K562 (cell line): ENCODE measurements at regions not wholly inside any gene's neighbourhood (a gene's known extent, or its start where the extent isn't known, plus 50 kb on each side); places are given as distances from the start of the nearest gene placed in this dataset.

Experiments
- ATAC-seq: fragments of 200-7000 bp; cut with Tn5 transposase; 3 replicates; pipeline ENCODE4 v1.9.1; 2020; ENCODE audit warnings: moderate library complexity
- BruUV-seq: library from RNA; stranded (reverse); fragments of 400-500 nt; replicated peaks from 2 replicates; lab custom pipeline; 2021; lab: Mats Ljungman, UMichigan
- CTCF ChIA-PET: fragments of 300-600 bp; formaldehyde crosslinking; extraction: SDS; loops from one replicate; lab custom pipeline; 2021; ENCODE audit warnings: low intra/inter-chr PET ratio; lab: Yijun Ruan, JAX
- POLR2A ChIA-PET: fragments of 300-600, 350-650 bp; sonication (Branson Sonifier 250); formaldehyde crosslinking; extraction: SDS; loops from one replicate; lab custom pipeline; 2021; ENCODE audit warnings: antibody characterized with exemption, inconsistent platforms; lab: Yijun Ruan, JAX
- DNase-seq, 4 experiments: peaks; one replicate each; pipeline versions ENCODE4 v3.0.0 to v3.0.0-alpha.2; 2011 to 2018; ENCODE audit warnings: low spot score in 3 of 4, mixed read lengths in 3 of 4; ENCODE audit errors: extremely low read depth in 1 of 4
- FAIRE-seq: peaks from 2 replicates; lab custom pipeline; 2011; peaks lifted over from hg19 to GRCh38; lab: Jason Lieb, UNC
- H2AFZ ChIP-seq: 2 replicates; pipeline ENCODE4 v1.6.0; 2011; ENCODE audit warnings: low read depth, low read length, control low read depth, inconsistent platforms
- H3K27ac ChIP-seq: fragments of 200-600 bp; 3 replicates; pipeline ENCODE4 v1.8.0; 2011; ENCODE audit warnings: low read depth, mild to moderate bottlenecking, control low read depth, inconsistent platforms, low read length, moderate library complexity, mixed read lengths; ENCODE audit errors: extremely low read depth
- H3K27me3 ChIP-seq, 2 experiments: fragments of 300-600 bp in 1 of 2; 2 replicates in 1 of 2; 3 replicates in 1 of 2; pipeline versions ENCODE4 v1.6.0 to v1.8.0; 2011; ENCODE audit warnings: inconsistent platforms in 2 of 2, low read length in 2 of 2, mild to moderate bottlenecking in 1 of 2, mixed read lengths in 1 of 2, moderate library complexity in 1 of 2; ENCODE audit not compliant: control insufficient read depth in 2 of 2, insufficient read depth in 2 of 2
- H3K36me3 ChIP-seq: fragments of 300-600 bp; 3 replicates; pipeline ENCODE4 v1.8.0; 2011; ENCODE audit warnings: mild to moderate bottlenecking, low read length, inconsistent platforms; ENCODE audit not compliant: control insufficient read depth, insufficient read depth
- H3K4me1 ChIP-seq, 2 experiments: fragments of 200-600 bp in 1 of 2; replicated peaks in 1 of 2; 2 replicates in 1 of 2; 3 replicates in 1 of 2; pipeline versions ENCODE4 v1.5.1 to v1.8.0; 2011; ENCODE audit warnings: inconsistent platforms in 2 of 2, low read length in 2 of 2, mild to moderate bottlenecking in 1 of 2, mixed read lengths in 1 of 2, moderate library complexity in 1 of 2; ENCODE audit not compliant: control insufficient read depth in 2 of 2, insufficient read depth in 2 of 2
- H3K4me2 ChIP-seq: 2 replicates; pipeline ENCODE4 v1.6.1; 2011; ENCODE audit warnings: low read length, control low read depth, inconsistent platforms, mixed read lengths; ENCODE audit not compliant: insufficient read depth
- H3K4me3 ChIP-seq: fragments of 200-600 bp; sonication (generic), shearing (Covaris generic); 2 replicates; pipeline ENCODE4 v1.5.1; 2016; ENCODE audit warnings: control low read depth, inconsistent platforms
- H3K79me2 ChIP-seq: fragments of 200-600 bp; 3 replicates; pipeline ENCODE4 v1.8.0; 2011; ENCODE audit warnings: low read length, inconsistent platforms; ENCODE audit not compliant: control insufficient read depth, insufficient read depth
- H3K9ac ChIP-seq, 2 experiments: 2 replicates each; pipeline versions ENCODE4 v1.6.0 to v1.6.1; 2011; ENCODE audit warnings: low read depth in 2 of 2, low read length in 2 of 2, control low read depth in 1 of 2, inconsistent platforms in 1 of 2, mild to moderate bottlenecking in 1 of 2, mixed read lengths in 1 of 2; ENCODE audit not compliant: insufficient read depth in 1 of 2
- H3K9me1 ChIP-seq: one replicate; pipeline ENCODE4 v1.6.0; 2011; ENCODE audit warnings: inconsistent platforms, mild to moderate bottlenecking, low read length, moderate library complexity; ENCODE audit not compliant: control insufficient read depth, insufficient read depth
- H3K9me3 ChIP-seq: replicated peaks from 2 replicates; pipeline ENCODE4 v1.5.1; 2011; ENCODE audit warnings: low read depth, low read length, inconsistent platforms; ENCODE audit not compliant: control insufficient read depth, insufficient read depth
- H4K20me1 ChIP-seq: replicated peaks from 2 replicates; pipeline ENCODE4 v1.6.1; 2011; ENCODE audit warnings: low read length, inconsistent platforms, mixed read lengths; ENCODE audit not compliant: control insufficient read depth, insufficient read depth
- COPS2 ChIP-seq: fragments of 450-650 bp; conservative IDR thresholded peaks from 2 replicates; pipeline ENCODE4 v1.6.1; 2016; ENCODE audit warnings: mild to moderate bottlenecking, moderate library complexity
- CREM ChIP-seq: IDR thresholded peaks from 2 replicates; pipeline ENCODE4 v1.6.1; 2014; ENCODE audit warnings: antibody characterized with exemption, low read depth
- MEF2A ChIP-seq: IDR thresholded peaks from 2 replicates; pipeline ENCODE4 v1.6.1; 2011; ENCODE audit warnings: low read depth, mild to moderate bottlenecking, low read length, moderate library complexity; ENCODE audit not compliant: control insufficient read depth
- POLR2G ChIP-seq: fragments of 200-400 bp; formaldehyde crosslinking; IDR thresholded peaks from 2 replicates; pipeline ENCODE4 v1.6.1; 2017; ENCODE audit warnings: low read depth, mild to moderate bottlenecking, antibody characterized with exemption, low read length, moderate library complexity
- POLR3A ChIP-seq: IDR thresholded peaks from 2 replicates; pipeline ENCODE4 v1.6.1; 2011; ENCODE audit warnings: borderline replicate concordance, mild to moderate bottlenecking, moderate library complexity; ENCODE audit not compliant: insufficient read length, insufficient read depth; ENCODE audit errors: extremely low read depth
- RAD21 ChIP-seq, 2 experiments: fragments of 250-450 bp in 1 of 2; fragments of 450-650 bp in 1 of 2; sonication (Bioruptor Pico) in 1 of 2; formaldehyde crosslinking in 1 of 2; IDR thresholded peaks in 1 of 2; conservative IDR thresholded peaks in 1 of 2; 2 replicates each; pipeline versions ENCODE4 v1.4.0 to v1.8.0; 2020 to 2022; ENCODE audit warnings: mild to moderate bottlenecking in 2 of 2, moderate library complexity in 1 of 2
- SAP30 ChIP-seq: fragments of 200-600 bp; sonication (generic); IDR thresholded peaks from 2 replicates; pipeline ENCODE4 v1.6.1; 2012; ENCODE audit warnings: borderline replicate concordance, low read depth, mild to moderate bottlenecking, moderate library complexity, low read length, control low read depth, inconsistent platforms; ENCODE audit not compliant: insufficient read depth, poor library complexity, severe bottlenecking
- TCF7L2 ChIP-seq: fragments of 150-350 bp; IDR thresholded peaks from 2 replicates; pipeline ENCODE4 v1.6.1; 2016; ENCODE audit warnings: low read depth, mild to moderate bottlenecking, low read length, moderate library complexity
- ZNF140 ChIP-seq: fragments of 250-450 bp; sonication (Bioruptor Pico); IDR thresholded peaks from 2 replicates; pipeline ENCODE4 v1.8.0; 2021; ENCODE audit warnings: moderate library complexity, mild to moderate bottlenecking, inconsistent platforms
- ZNF431 ChIP-seq: sonication (generic); formaldehyde crosslinking; IDR thresholded peaks from 2 replicates; pipeline ENCODE4 v1.8.0; 2022; ENCODE audit warnings: mild to moderate bottlenecking, missing genetic modification reagents
- ZNF444 ChIP-seq: fragments of 250-450 bp; sonication (Bioruptor Pico); IDR thresholded peaks from 2 replicates; pipeline ENCODE4 v1.4.0; 2020; ENCODE audit warnings: mild to moderate bottlenecking, moderate library complexity
- ZNF644 ChIP-seq: fragments of 200-800 bp; sonication (Bioruptor generic); IDR thresholded peaks from 2 replicates; pipeline ENCODE4 v1.6.1; 2016; ENCODE audit warnings: low read depth, missing genetic modification characterization, missing compliant biosample characterization
- WGBS: fragments of 100-300 bp; shearing (Covaris generic); methylation state at CpG from one replicate; pipeline ENCODE4 v1.1.6; 2016; ENCODE audit warnings: low coverage, mixed read lengths; ENCODE audit not compliant: insufficient coverage; ENCODE audit errors: missing lambda C conversion rate; 5-methylcytosine and 5-hydroxymethylcytosine counted together
- in situ Hi-C: fragments of 300-500 bp; cut with MboI; formaldehyde crosslinking; loops from 4 replicates; pipeline ENCODE4 v1.15.0; 2018; ENCODE audit warnings: inconsistent platforms, mixed read lengths
- intact Hi-C: fragments of 100-400 bp; cut with micrococcal nuclease; formaldehyde crosslinking; loops from 2 replicates; pipeline ENCODE4 v1.14.2; 2022
- TF ChIP-seq, protein P1 (sequence below): fragments of 450-650 bp; IDR thresholded peaks from 2 replicates; pipeline ENCODE4 v1.6.1; 2017; ENCODE audit warnings: antibody characterized with exemption

GRCh38 chr17:5877948-5878347 is 192.2 kb upstream of the WSCD1 start:
- no peaks in the 10 kb centered on the region for H3K36me3 ChIP-seq
- CTCF ChIA-PET = no interaction called here
- H4K20me1 ChIP-seq = no peaks in the 10 kb centered on the region
- FAIRE-seq = no peak
- H2AFZ ChIP-seq = no peak overlapping the region
- TF ChIP-seq POLR2G = no peak
- no peak for TF ChIP-seq COPS2
- no peak for TF ChIP-seq ZNF644 (tag)
- no peak for TF ChIP-seq SAP30
- TF ChIP-seq CREM = no peak
- no peak for TF ChIP-seq MEF2A
- no peak for TF ChIP-seq TCF7L2
- TF ChIP-seq, protein P1, sequence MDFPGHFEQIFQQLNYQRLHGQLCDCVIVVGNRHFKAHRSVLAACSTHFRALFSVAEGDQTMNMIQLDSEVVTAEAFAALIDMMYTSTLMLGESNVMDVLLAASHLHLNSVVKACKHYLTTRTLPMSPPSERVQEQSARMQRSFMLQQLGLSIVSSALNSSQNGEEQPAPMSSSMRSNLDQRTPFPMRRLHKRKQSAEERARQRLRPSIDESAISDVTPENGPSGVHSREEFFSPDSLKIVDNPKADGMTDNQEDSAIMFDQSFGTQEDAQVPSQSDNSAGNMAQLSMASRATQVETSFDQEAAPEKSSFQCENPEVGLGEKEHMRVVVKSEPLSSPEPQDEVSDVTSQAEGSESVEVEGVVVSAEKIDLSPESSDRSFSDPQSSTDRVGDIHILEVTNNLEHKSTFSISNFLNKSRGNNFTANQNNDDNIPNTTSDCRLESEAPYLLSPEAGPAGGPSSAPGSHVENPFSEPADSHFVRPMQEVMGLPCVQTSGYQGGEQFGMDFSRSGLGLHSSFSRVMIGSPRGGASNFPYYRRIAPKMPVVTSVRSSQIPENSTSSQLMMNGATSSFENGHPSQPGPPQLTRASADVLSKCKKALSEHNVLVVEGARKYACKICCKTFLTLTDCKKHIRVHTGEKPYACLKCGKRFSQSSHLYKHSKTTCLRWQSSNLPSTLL = no peak
- no peak for TF ChIP-seq RAD21 (CRISPR knock-in tag; conservative IDR thresholded peaks at IDR 0.05 in 1 of 2, IDR thresholded peaks at IDR 0.05 in 1 of 2)
- no peak for TF ChIP-seq ZNF444 (CRISPR knock-in tag)
- no peak for TF ChIP-seq ZNF140 (CRISPR knock-in tag)
- TF ChIP-seq ZNF431 (CRISPR knock-in tag) = no peak
- TF ChIP-seq POLR3A = no peak
- TF ChIP-seq, all 486 proteins: peak for 0
- intact Hi-C loops = no loop called here
- H3K9me3 ChIP-seq = no peaks in the 10 kb centered on the region
- no peaks in the 10 kb centered on the region for H3K79me2 ChIP-seq
- H3K9me1 ChIP-seq = no peaks in the 10 kb centered on the region
- no peak overlapping the region for H3K27ac ChIP-seq
- POLR2A ChIA-PET = no interaction called here
- H3K4me1 ChIP-seq = no peaks in the 10 kb centered on the region
- no peak overlapping the region for H3K4me2 ChIP-seq
- DNase-seq (no peak), ATAC-seq (no peak)
- H3K9ac ChIP-seq = no peak overlapping the region
- BruUV-seq = no TSS peak
- H3K4me3 ChIP-seq = no peak overlapping the region
- peaks cover 0 to 6% of the 10 kb centered on the region in 2 experiments; a peak in 1 of 5 replicates for H3K27me3 ChIP-seq
- in situ Hi-C loops = no loop called here
- WGBS = 0% methylated on average over 6 of the region's 10 CpGs
